ENCODE measurements at regions not wholly inside any gene's neighbourhood (a gene's known extent, or its start where the extent isn't known, plus 50 kb on each side); places are given as distances from the start of the nearest gene placed in this dataset.

GRCh38 chr2:219905640-219906039 lies 278.2 kb downstream of the SLC4A3 start:
- ATAC-seq (ENCODE audit: low FRiP score) = no peak
- no peak for TF ChIP-seq CTCF (IDR thresholded peaks at IDR 0.05)
- no peak for DNase-seq (ENCODE audit: low spot score)

DNA sequence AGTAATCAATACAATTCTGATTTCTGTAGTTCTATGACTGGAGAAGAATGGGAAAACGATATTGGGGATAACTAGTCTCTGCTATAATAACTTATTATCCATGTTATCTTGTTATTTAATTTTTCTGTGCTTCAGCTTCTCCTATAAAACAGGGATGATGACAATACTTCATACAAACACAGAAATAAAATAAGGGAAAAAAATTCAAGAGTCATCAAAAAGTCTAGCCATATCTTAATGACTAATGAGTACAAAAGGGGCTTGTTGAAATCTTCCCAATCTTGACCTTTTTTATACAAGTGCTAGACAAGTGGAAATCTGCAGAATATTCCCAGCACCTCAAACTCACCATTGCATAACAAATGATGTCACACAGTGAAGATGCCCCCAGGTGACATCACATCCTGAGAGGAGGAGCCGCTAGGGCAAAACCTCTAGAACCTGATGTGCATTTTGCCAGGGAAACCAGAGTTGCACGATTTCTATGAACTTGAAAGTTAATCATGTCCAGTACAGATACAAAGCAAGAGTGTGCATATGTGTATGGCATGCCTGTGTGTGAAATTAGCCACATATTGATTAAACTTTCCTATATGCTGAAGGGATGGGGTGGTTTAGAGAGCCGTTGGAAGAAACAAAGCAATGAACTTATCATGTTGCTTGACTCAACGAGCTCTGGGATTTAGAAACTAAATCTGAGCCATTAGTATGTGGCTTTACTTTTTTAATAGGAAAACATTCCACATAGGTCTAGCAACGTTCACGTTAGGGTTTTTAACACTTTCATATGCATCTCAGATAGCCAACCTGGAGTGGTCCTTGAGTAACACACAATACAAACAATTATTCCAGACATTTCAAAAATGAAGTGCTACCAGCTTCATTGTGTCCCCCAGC lies 278.9 kb downstream of the SLC4A3 start:
- no peak for TF ChIP-seq CTCF (IDR thresholded peaks at IDR 0.05)
- ATAC-seq (ENCODE audit: low FRiP score) (no peak), DNase-seq (ENCODE audit: low spot score) (no peak)

DNA sequence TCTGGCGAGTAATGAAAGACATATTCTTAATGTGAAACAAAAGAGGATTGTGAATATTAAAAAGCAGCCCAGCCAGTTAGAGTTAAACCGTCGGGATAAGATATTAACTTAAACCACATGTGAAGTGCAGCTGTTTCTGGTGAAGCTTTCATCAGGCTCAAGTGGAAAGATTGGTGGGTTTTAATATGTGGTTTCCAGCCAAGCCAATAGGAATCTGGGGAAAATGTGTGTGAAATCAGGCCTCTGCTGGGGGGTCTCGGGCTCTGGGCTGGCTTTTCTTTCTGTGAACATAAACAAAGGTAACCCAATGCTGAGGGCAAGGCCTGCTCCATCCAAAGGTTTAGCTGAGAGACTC lies 279.6 kb downstream of the SLC4A3 start:
- TF ChIP-seq CTCF (IDR thresholded peaks at IDR 0.05) = no peak
- DNase-seq (ENCODE audit: low spot score) (no peak), ATAC-seq (ENCODE audit: low FRiP score) (no peak)

DNA sequence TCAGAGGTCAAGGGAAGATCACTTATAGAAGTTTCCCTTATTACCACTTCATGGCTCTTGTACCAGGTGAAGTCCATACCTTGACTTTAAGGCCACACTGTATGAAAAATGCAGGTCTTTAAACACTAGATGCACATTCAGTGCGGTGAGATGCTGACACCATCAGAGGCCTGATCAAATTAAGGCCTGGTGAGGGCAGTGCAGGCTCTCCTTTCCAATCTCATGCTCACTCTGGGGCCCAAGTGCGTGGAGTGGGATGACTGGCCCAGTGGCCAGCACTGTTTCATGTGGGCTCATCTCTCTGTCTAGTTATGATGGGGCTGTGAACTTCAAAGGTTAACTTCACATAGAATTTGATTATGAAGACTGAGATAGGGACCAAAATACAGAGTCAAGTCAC lies 281.1 kb downstream of the SLC4A3 start:
- ATAC-seq (ENCODE audit: low FRiP score) (no peak), DNase-seq (ENCODE audit: low spot score) (no peak)
- TF ChIP-seq CTCF (IDR thresholded peaks at IDR 0.05) = no peak

DNA sequence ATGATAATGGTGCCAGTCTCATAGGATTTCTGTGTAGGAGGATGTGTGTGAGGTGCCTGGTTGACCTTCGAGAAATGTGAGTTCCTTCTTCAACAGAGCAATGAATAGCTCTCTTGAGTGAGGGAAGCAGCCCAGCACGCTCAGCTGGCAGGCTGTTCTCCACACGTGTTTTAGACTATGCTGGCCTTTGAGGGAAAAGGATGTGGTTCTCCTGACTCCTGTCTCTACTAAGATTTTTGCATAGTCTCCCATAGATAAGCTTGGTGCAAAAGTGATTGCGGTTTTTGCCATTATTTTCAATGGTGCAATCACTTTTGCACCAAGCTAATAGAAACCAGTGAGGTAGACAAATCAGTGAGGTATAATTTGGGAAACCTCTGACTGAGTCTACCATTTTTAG lies 284.1 kb downstream of the SLC4A3 start:
- DNase-seq (ENCODE audit: low spot score) = no peak
- no peak for ATAC-seq (ENCODE audit: low FRiP score)
- no peak for TF ChIP-seq CTCF (IDR thresholded peaks at IDR 0.05)

- DNase-seq (ENCODE audit: low spot score) (no peak), ATAC-seq (ENCODE audit: low FRiP score) (peak; percentile 72)
- no peak for TF ChIP-seq CTCF (IDR thresholded peaks at IDR 0.05)
Observed at GRCh38 chr2:219912491-219912921, 285.1 kb downstream of the SLC4A3 start.

DNA sequence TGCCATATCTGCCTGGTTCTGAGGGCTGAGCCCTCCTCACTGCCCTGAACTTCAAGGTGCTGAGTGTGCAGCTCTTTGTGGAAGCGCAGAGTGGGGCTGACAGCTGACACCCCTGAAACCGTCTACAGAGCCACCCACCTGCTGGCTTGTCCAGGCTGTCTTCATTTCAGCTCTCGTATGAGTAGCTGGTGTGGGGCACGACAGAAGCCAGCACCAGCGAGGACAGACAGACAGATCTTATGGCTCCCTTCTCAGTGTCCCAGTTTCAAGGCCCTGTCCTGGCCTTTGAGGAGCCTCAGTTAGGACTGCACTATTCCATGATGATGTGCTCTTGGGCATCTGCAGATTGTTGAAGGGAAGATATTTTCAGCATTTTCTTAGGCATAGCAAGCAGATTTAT lies 287.1 kb downstream of the SLC4A3 start:
- DNase-seq (ENCODE audit: low spot score) = no peak
- no peak for ATAC-seq (ENCODE audit: low FRiP score)
- no peak for TF ChIP-seq CTCF (IDR thresholded peaks at IDR 0.05)

Data from omental fat pad (tissue), 3 donors.